Hepatocyte (in vitro differentiated cells): ENCODE measurements at regions not wholly inside any gene's neighbourhood (a gene's known extent, or its start where the extent isn't known, plus 50 kb on each side); places are given as distances from the start of the nearest gene placed in this dataset.
"Not testable (repeated sequence)": the region's sequence is repeated elsewhere in the genome, so short reads cannot be mapped to it uniquely, and the experiment has no call there.

ENCODE experiments used
- CTCF ChIP-seq: fragments of 200-600 bp; sonication (generic); IDR thresholded peaks from 2 replicates; pipeline ENCODE4 v1.5.1; 2016; ENCODE audit warnings: antibody characterized with exemption, mild to moderate bottlenecking; ENCODE audit not compliant: poor library complexity
- EZH2 ChIP-seq: fragments of 200-600 bp; sonication (generic); IDR thresholded peaks from 2 replicates; pipeline ENCODE4 v1.6.1; 2016; ENCODE audit warnings: antibody characterized with exemption, mild to moderate bottlenecking, borderline replicate concordance
- EZH2phosphoT487 ChIP-seq: fragments of 200-600 bp; sonication (generic); IDR thresholded peaks from one replicate; pipeline ENCODE4 v1.6.1; 2018; ENCODE audit warnings: antibody characterized with exemption, mild to moderate bottlenecking, low read depth, moderate library complexity; ENCODE audit not compliant: unreplicated experiment, severe bottlenecking

- TF ChIP-seq CTCF, EZH2, EZH2phosphoT487: not testable (repeated sequence)
Observed at GRCh38 chr12:31182571-31182970, 108.9 kb downstream of the DDX11 start.
